ENCODE measurements at regions not wholly inside any gene's neighbourhood (a gene's known extent, or its start where the extent isn't known, plus 50 kb on each side); places are given as distances from the start of the nearest gene placed in this dataset.

DNA sequence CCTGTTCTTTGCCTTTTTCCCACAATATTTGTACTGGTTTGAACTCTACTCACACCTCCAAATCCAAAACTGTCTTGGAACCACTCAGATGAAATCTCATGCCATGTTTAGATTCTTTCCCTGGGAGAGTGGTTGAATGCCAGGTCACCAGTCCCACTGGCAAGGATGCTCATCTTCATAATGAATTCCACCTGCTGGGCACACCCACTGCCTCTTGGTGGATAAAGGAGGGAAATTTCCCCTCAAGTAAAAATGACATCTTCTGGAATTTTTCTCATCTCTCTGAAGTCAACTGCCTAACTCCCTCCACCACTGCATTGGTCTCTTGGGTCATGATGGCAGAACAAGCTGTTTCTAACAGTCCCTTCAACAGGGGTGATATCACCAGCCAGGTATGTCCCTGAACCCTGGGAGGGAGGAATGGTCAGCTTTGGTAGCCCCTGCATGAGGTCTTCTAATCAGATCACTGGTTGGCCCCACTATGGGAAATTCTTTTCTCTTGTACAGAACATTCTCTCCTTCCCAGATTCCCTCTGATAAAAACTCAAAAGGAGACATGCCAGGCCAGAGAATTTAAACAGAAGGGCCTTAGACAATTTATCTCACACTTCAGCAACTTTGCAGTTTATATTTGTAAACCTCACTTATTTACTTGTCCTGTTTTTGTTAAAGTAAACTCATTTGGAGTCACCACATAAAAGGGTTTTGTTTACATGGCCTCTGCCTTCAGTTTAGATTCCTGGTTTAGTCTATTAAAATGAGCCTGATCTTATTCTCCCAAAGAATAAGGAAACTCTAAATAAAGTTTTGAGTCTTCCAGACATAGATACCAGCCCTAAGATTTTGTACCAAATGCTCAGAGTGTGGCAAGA, 143.4 kb downstream of the WNT5A start:
- in situ Hi-C loops (cut with HindIII; ENCODE audit: low sequenced_read_pairs), result loop anchor here (25.0 kb wide), 1 partner anchor 144 kb away; the partner anchor contains the start of gene WNT5A

DNA sequence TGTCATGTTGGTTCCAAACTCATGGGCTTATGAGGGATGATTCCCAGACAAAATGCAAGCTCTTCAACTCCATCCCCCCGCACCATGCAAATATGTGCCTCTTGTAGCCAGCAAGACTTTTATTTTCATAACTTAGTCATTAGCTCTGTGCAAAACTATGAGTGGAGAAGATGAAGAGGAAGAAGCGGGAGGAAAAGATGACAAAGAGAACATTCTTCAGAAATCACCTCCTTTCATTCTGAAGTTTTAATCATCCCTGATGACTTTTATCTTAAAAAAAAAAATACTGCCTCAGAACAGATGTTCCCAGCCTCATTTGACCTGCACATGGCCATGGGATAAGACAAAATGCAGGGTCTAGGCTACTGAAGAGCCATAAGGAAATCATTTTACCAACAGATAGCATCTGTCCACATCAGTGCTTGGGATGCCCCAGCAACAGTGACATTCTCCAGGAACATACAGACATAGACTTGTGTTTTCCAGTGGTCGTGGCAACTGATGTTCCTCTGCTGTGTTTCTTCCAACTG, 145.5 kb downstream of the WNT5A start:
- in situ Hi-C loops (cut with HindIII; ENCODE audit: low sequenced_read_pairs), result loop anchor here (25.0 kb wide), 1 partner anchor 146 kb away; the partner anchor contains the start of gene WNT5A

DNA sequence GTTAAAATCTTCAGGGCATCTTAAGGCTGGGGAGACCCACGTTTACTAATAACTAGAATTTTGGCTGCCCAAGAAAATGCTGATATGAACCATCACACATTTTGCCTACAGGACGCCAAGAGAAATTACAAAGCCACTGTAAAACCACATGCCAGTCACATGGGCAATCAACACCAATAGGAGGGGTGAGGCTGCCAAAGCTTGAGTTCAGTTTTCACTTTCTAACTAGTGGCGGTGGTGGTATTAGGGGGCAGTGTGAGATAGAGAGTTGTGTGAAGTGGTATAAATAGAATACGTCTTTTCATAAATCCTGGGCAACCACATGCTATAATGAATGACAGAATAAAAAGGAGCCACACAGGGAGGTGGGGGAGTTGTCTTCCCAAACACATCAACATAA, 147.3 kb downstream of the WNT5A start:
- in situ Hi-C loops (cut with HindIII; ENCODE audit: low sequenced_read_pairs), result loop anchor here (25.0 kb wide), 1 partner anchor 147 kb away; the partner anchor contains the start of gene WNT5A

DNA sequence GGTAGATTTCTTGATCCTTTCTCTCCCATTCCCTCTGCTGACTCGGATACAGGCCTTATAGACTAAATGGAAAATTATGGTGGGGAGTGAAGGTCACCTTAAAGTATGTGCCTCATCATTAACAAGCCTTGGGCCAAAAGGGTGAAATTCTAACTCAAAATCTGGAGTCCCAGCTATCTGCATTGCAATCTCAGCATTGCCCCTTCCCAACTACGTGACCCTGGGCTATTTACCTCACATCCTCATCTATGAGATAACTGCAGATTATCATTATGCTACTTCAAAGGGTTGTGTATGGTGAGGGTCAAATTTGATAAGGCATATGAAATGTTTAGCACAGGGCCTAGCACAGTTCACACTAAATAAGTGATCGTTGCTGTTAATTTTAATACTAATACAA, 147.7 kb downstream of the WNT5A start:
- in situ Hi-C loops (cut with HindIII; ENCODE audit: low sequenced_read_pairs), result loop anchor here (25.0 kb wide), 1 partner anchor 148 kb away; the partner anchor contains the start of gene WNT5A

DNA sequence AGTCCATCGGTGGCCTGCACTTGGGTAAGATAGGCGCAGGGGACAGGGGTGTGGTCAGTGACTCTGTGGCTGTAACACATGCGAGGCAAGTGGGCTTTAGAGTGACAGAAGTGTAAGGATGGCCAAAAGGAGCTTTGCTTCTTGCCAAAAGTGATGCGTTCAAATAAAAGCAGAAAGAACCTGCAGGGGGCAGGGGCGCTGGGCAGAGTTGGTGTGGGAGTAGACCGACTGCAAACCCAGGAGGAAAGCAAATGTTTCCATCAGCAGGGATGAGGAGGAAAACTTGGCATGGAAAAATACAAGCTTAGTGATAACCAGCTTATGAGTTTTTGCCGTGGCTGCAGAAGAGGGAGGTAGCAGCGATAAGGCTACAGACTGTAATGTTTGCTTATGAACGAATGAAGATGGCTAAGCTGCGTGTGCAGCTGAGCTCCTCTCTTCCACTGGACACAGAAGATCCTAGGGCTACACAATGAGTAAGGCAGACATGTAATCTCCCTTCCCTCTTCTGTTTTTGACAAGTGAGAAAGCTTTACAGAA, 149.4 kb downstream of the WNT5A start:
- in situ Hi-C loops (cut with HindIII; ENCODE audit: low sequenced_read_pairs), result loop anchor here (25.0 kb wide), 1 partner anchor 150 kb away; the partner anchor contains the start of gene WNT5A

DNA sequence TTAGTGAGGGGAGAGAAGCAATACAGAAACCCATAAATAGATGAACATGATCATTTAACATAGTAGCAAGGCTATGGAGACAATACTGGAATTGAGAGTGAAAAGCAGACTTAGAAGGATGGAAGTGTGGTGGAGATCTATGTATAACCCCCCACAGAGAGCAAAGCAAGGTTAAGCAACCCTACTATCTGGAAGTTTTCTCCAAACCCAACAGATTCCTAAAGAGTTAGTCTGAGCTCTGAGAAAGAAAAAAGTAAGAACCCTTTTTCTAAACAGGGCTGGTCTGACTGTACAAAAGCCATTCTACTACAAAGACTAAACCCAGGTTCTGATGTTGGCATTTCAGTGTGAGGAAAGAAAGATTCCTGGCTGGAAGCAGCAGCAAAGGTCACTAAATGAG, 153.2 kb downstream of the WNT5A start:
- in situ Hi-C loops (cut with HindIII; ENCODE audit: low sequenced_read_pairs), result loop anchor here (25.0 kb wide), 1 partner anchor 153 kb away; the partner anchor contains the start of gene WNT5A

DNA sequence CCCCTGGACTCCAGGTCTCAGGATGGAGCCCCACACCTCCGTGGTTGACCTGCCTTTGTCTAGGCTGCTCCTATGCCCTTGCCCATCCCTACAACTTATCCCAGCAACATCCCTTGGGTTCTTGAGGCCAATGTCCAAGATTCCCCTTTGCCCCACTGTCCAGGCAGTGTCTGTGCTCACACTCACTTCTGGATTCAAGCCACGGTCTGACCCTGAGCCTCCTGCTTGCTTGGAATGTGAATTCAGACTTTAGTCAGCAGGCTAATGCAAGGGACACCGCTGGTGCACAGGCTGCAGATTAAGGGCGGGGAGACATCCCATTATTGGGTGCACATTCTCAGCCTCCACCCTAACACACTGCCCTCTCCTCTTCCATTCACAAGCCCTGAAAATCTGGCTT, 154.1 kb downstream of the WNT5A start:
- in situ Hi-C loops (cut with HindIII; ENCODE audit: low sequenced_read_pairs), result loop anchor here (25.0 kb wide), 1 partner anchor 154 kb away; the partner anchor contains the start of gene WNT5A

DNA sequence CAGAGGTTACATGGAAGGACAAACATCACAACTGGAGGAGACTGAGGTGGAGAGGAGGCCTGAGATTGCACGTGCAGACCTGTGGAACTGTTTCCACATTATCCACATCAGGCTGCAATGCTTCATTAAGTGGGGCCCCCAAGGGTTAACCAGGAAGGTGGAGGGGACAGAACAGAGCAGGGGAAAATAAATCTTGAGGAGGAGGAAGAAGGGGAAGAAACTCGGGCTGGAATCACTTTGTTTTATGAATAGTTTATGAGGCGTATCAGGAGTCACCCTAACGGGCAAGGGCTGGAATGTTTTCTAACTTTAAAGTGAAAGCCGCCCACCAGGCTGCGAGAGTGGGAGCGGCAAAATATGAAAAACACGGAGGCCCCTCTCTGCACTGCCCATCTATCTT, 154.9 kb downstream of the WNT5A start:
- in situ Hi-C loops (cut with HindIII; ENCODE audit: low sequenced_read_pairs), result loop anchor here (25.0 kb wide), 1 partner anchor 155 kb away; the partner anchor contains the start of gene WNT5A

DNA sequence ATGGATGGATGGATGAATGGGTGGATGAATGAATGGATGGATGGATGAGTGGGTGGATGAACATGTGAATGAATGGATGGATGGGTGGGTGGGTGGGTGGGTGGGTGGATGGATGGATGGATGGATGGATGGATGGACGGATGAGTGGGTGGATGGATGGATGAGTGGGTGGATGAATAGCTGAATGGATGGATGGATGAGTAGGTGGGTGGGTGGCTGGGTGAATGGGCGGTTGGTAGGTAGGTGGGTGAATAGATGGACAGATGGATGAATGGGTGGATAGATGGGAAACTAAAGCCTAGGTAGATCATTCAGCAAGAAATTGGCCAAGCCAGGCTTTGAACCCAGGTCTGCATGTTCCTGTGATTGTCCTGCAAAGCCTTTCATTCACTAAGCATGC, 155.6 kb downstream of the WNT5A start:
- in situ Hi-C loops (cut with HindIII; ENCODE audit: low sequenced_read_pairs), result loop anchor here (25.0 kb wide), 1 partner anchor 156 kb away; the partner anchor contains the start of gene WNT5A

DNA sequence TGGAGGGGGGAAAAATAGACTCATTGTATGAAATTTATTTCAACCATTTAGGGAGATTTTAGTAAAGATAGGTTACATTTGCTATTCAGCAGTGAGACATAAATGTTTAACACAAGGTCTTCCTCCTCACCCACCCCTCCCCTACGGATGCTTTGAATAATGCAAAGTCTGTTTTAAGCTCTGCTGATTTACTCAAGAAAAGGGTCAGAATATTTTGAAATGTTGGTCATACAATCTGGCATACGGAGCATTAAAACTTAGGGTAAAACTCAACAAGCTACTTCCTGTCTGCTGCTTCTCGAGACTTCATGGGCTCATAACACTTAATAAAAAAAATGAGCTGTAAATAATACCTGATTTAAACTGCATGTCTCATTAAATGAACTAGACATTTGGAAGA, 156.3 kb downstream of the WNT5A start:
- in situ Hi-C loops (cut with HindIII; ENCODE audit: low sequenced_read_pairs), result loop anchor here (25.0 kb wide), 1 partner anchor 157 kb away; the partner anchor contains the start of gene WNT5A

DNA sequence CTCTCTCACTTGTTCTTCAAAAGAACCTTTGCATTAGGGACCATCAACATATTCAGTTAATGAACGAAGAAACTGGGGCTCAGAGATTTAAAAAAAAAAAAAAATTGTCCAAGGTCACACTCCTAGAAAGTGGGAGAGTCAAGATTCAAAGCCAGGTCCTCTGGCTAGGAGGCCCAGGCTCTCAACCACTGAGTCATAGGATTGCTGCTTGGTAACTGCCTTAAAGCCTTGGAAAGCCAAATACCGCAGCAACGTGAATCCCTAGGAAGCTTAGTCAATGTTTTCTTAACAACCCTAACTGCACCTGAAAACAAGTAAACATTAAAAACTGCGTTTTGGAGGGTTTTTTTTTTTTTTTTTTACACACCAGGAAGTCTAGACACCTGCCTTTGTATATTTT, 156.8 kb downstream of the WNT5A start:
- in situ Hi-C loops (cut with HindIII; ENCODE audit: low sequenced_read_pairs), result loop anchor here (25.0 kb wide), 1 partner anchor 157 kb away; the partner anchor contains the start of gene WNT5A

DNA sequence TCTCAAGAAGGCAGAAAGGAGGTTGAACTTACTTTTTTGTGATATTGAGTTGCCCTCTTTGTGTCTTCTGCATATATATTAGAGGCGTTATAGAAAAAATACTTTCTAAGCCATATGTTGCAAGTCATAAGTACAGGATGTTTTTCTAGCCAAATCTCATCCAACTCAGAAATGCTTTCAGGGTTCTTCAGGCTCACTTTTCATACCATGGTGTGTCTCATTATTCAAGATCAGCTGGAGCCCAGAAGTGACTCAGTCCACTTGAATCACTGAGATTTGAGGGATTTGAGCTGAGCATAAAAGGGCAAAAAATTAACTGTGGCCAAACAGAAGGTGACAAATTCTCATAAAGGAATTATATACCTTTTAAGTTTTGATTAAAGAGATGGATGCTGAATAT, 157.3 kb downstream of the WNT5A start:
- in situ Hi-C loops (cut with HindIII; ENCODE audit: low sequenced_read_pairs), result loop anchor here (25.0 kb wide), 1 partner anchor 157 kb away; the partner anchor contains the start of gene WNT5A

DNA sequence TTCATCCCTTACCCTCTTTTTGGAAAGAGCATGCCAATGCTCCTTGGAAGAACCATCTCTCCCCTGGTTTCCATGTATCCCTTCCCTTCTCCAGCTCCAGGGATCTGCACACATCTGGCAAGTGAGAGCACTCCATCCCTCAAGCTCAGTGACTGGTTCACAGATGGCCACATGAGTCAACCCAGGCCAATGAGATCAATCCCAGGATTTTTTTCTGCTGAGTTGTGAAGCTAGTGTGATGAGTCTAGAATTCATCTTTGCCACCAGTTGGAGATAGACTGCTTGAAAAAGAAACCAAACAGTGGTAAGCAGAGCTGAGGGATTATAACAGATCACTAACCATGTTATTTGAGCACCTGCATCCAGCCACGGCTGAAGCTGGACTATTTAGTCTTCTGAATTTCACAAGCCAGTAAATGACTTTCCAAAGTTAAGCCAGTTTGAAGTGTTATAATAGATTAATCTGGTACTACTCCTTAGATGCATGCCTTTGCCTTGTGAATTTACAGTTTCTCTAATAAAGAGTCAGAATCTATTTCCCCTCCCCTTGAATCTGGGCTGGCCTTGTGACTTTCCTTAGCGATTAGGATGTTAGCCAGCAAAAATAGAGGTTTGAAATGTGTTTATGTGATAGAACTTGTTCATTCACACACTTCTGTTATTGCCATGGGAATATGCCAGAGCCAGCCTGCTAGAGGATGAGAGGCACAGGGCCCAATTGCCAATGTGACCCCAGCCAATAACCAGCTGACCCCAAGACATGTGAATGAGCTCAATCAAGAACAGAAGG, 159.8 kb downstream of the WNT5A start:
- in situ Hi-C loops (cut with HindIII; ENCODE audit: low sequenced_read_pairs), result loop anchor here (25.0 kb wide), 1 partner anchor 160 kb away; the partner anchor contains the start of gene WNT5A

DNA sequence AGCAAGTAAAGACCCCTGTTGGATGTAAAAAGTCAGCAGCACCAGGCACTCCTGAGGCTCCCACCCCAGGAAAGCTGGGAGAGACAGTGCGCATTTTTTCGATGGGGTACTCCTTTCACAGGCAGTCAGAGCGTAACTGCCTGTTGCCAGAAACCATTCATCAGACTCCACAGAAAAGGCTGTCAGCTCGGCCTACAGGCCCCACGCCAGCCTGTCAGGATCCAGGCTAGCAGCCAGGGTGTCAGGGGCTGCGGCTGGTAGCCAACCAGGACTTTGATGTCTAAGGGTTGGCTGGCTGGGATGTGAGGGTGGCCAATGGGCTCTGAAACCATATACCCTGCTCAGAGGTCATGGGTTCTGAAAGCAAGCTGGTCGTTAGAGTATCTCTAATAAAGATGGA, 164.5 kb downstream of the WNT5A start:
- in situ Hi-C loops (cut with HindIII; ENCODE audit: low sequenced_read_pairs), result no loop called here

DNA sequence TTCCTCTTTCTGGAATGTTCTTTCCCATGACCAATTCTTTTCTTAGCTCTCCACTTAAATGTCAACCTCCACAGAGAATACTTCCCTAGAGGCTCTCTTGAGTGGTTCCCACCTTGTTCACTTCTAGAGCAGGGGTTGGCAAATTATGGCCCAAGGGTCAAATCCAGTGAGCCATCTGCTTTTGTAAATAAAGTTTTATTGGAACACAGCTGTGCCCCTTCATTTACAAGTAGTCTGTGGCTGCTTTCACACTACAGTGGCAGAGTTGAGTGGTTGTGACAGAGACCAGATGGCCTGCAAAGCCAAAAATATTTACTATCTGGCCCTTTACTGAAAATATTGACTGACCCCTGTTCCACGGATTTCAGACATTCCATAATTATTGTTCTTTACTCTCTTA, 166.2 kb downstream of the WNT5A start:
- in situ Hi-C loops (cut with HindIII; ENCODE audit: low sequenced_read_pairs), result no loop called here

DNA sequence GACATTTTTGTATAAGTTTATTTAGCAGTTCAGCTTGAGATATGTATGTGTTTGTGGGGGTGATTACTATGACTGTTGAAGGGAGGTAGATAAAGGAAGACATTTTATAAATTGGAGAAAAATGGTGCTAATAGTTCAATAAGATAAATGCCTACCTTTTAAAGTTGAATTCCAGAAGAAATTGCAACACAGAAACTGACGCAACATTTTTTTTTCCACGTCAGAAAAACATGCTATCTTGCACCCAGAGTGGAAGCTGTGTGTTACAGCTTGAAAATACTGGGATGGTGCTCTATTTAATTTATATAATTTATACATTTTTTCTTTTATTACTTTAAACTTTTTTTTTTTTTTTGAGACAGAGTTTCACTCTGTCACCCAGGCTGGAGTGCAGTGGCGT, 171.7 kb downstream of the WNT5A start:
- in situ Hi-C loops (cut with HindIII; ENCODE audit: low sequenced_read_pairs), result no loop called here

DNA sequence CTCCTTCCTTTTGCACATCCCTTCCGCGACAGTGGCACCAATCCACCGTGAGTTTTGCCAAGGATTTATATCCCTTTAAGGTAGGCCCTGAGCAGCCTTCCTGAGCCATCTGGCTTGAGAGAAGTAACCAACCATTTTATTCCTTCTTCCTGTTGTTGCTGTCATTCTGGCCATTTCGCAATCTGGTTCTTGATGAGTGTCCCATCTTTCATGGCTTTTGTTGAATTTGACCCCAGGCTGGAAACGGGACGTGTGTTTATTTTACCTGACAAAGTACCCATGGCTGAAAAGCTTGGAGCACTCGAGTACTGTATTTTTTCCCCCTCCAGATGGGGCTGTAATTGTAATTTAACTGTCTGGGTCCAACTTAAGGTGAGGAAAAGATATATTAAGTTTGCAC, 173.4 kb downstream of the WNT5A start:
- in situ Hi-C loops (cut with HindIII; ENCODE audit: low sequenced_read_pairs), result no loop called here

DNA sequence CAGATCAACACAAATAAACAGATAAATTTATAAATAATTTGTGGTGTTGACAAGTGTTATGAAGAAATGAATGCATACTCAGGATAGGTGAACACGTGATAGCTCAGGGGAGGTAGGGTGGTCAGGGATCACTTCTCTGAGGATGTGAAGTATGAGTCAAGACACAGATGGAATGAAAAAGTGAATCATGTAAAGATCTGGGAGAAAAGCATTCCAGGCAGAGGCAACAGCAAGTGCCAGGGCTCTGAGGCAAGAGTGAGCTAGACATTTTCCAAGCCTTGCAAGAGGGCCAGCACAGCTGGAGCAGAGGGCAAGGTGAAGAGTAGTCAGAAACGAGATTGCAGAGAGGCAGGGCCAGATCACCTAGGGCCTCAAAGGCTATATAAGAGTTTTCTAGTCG, 177.8 kb downstream of the WNT5A start:
- in situ Hi-C loops (cut with HindIII; ENCODE audit: low sequenced_read_pairs), result no loop called here

DNA sequence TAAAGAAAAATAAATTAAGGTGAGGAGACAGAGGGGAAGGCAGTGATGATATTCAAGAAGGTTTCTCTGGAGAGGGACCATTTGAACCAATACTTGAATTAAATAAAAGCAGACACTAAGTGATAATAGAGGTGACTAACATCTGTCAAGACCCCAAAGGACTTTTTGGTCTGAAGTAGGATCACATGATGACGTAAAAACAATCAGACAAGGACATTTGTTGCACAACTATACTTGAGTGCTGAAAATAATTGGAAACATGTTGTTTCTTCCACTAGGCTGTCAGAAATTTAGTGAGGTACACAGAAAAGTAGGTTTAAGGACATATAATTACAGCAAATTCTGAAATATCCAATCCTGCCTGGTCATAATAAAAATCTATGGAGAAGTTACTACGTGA, 179.5 kb downstream of the WNT5A start:
- in situ Hi-C loops (cut with HindIII; ENCODE audit: low sequenced_read_pairs), result no loop called here

DNA sequence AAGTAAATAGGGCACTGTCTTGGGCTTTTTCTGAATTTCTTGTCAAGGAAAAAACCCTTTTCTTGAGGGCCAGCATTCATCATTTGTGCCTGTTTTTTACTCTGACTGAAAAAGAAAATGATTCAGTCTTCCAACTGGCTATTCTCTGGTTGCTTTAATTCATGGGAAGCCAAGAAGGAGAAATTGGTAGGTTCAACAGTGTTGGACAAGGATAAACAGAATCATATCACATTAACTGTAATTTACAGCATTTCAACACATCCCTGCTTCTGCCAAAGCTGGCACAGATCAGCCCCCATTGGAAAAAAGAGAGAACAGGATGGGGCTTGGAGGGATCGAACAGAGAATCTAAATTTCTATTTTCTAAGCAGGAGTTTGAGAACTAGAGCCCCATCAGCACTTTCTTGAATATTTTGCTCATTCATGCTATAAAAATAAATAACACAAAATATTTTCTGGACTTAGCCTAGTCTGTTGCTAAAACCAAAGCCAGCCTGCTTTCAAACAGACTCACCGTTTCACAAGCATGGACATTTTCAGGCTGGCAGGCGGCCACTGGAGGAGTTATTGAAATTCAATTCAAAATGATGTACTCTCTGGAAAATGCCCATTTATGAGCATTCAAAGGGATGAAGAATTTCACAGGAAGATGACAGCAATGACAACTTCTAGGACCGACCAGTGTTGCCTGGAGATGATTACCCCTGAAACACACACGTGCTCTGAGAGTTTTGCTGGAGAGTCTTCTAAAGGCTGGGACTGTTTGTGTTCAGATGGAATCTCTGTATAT, 181.2 kb downstream of the WNT5A start:
- in situ Hi-C loops (cut with HindIII; ENCODE audit: low sequenced_read_pairs), result no loop called here
